ENCODE measurements at regions not wholly inside any gene's neighbourhood (a gene's known extent, or its start where the extent isn't known, plus 50 kb on each side); places are given as distances from the start of the nearest gene placed in this dataset.

DNA sequence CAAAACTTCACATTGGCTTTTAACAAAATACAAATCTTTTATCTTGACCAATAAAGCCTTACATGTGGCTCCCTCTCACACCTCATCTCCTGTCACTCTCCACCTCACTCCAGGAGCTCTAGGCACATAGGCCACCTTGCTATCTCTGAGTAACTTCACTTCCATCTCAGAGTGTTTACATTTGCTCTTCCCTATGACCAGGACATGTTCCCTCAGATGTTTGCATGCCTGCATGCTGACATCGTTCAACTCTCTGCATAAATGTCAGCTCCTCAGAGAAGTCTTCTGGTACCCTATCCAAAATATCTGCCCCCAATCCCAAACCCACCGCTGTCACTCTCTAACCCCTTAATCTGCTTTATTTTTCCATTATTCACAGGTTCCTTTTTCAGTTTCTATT, 110.9 kb downstream of the TOMM20 start:
- no peak for TF ChIP-seq POLR2A (IDR thresholded peaks at IDR 0.05)
- TF ChIP-seq, protein P1, sequence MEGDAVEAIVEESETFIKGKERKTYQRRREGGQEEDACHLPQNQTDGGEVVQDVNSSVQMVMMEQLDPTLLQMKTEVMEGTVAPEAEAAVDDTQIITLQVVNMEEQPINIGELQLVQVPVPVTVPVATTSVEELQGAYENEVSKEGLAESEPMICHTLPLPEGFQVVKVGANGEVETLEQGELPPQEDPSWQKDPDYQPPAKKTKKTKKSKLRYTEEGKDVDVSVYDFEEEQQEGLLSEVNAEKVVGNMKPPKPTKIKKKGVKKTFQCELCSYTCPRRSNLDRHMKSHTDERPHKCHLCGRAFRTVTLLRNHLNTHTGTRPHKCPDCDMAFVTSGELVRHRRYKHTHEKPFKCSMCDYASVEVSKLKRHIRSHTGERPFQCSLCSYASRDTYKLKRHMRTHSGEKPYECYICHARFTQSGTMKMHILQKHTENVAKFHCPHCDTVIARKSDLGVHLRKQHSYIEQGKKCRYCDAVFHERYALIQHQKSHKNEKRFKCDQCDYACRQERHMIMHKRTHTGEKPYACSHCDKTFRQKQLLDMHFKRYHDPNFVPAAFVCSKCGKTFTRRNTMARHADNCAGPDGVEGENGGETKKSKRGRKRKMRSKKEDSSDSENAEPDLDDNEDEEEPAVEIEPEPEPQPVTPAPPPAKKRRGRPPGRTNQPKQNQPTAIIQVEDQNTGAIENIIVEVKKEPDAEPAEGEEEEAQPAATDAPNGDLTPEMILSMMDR (IDR thresholded peaks at IDR 0.05), result no peak
- no peak overlapping the region for H3K27ac ChIP-seq
- no peak overlapping the region for H3K4me3 ChIP-seq
- no peaks in the 10 kb centered on the region for H3K27me3 ChIP-seq
- H3K9me3 ChIP-seq, result no peaks in the 10 kb centered on the region
- DNase-seq, result peak in 1 of 3 donors; percentile 1
- H3K36me3 ChIP-seq, result no peaks in the 10 kb centered on the region
- peaks cover 0 to 7% (median 0%) of the 10 kb centered on the region in 4 donors for H3K4me1 ChIP-seq

DNA sequence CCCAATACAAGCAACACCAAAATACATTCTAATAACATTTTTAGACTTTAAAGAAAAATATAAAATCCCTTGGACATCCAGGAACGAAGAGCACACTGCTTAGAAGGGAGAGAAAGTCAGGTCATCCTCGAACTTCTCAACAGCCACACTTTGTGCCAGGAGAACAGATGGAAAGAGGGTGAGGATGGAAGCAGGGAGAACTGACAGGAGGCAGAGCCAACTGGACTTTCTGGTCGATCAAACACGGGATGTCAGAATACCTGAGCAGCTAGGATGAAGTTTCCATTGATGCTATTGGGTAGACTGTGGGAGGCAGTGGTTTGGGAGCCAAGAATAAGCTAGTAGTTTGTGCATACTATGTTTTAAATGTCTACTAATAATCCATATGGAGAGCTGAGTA, 111.4 kb downstream of the TOMM20 start:
- no peak for TF ChIP-seq POLR2A (IDR thresholded peaks at IDR 0.05)
- TF ChIP-seq, protein P1 (IDR thresholded peaks at IDR 0.05), result no peak
- no peak overlapping the region for H3K4me3 ChIP-seq
- peak in 1 of 3 donors; percentile 6 for DNase-seq
- H3K27me3 ChIP-seq, result no peaks in the 10 kb centered on the region
- peaks cover 0 to 4% (median 4%) of the 10 kb centered on the region in 4 donors for H3K4me1 ChIP-seq
- H3K9me3 ChIP-seq, result no peaks in the 10 kb centered on the region
- H3K27ac ChIP-seq, result no peak overlapping the region
- no peaks in the 10 kb centered on the region for H3K36me3 ChIP-seq

DNA sequence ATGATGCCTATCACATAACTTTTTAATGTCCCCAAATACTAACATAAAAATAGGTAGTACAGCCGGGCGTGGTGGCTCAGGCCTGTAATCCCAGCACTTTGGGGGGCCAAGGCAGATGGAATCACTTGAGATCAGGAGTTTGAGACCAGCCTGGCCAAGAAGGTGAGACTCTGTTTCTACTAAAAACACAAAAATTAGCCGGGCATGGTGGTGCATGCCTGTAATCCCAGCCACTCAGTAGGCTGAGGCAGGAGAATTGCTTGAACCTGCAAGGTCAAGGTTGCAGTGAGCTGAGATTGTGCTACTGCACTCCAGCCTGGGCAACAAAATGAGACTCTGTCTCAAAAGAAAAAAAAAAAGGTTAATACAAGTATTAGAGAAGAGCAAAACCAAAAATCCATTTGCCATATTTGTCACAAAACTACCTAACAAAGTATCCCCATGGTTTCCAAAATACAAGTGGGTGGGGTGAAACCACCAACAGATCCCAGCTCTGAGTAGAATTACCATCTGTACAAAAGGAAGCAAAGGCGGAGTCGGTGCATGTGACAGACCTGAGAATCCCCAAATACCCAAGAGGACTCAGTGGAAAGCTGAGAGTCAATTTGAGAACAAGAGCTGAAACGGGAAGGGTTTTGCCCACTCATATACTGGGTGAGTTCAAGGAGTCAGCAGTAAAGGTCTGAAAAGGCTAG, 113.2 kb downstream of the TOMM20 start:
- peak overlapping the region in 1 of 4 donors; percentile 8 for H3K27ac ChIP-seq
- H3K4me1 ChIP-seq, result peaks cover 0 to 11% (median 5%) of the 10 kb centered on the region in 4 donors
- H3K9me3 ChIP-seq, result no peaks in the 10 kb centered on the region
- H3K4me3 ChIP-seq, result no peak overlapping the region
- DNase-seq, result peak in 2 of 3 donors; percentile 20 to 41
- TF ChIP-seq POLR2A (IDR thresholded peaks at IDR 0.05), result no peak
- TF ChIP-seq, protein P1 (IDR thresholded peaks at IDR 0.05), result no peak
- H3K27me3 ChIP-seq, result no peaks in the 10 kb centered on the region
- H3K36me3 ChIP-seq, result no peaks in the 10 kb centered on the region

DNA sequence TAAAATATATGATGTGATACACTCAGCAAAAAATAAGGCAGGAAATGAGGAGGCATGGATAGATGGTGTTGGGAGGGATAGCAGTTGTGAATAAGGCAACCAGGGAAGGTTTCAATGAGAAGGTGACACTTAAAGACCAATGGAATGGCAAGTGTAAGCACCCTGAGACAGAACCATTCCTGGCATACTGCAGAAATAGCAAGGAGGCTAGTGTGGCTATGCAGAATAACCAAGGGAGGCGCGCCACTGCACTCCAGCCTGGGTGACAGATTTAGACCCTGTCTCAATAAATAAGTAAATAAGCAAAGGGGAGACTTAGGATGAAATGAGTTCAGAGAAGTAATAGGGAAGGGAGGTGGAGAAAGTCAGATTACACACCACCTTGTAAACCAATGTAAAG, 113.9 kb downstream of the TOMM20 start:
- no peak for TF ChIP-seq POLR2A (IDR thresholded peaks at IDR 0.05)
- TF ChIP-seq, protein P1 (IDR thresholded peaks at IDR 0.05), result no peak
- peak in 1 of 3 donors; percentile 6 for DNase-seq

DNA sequence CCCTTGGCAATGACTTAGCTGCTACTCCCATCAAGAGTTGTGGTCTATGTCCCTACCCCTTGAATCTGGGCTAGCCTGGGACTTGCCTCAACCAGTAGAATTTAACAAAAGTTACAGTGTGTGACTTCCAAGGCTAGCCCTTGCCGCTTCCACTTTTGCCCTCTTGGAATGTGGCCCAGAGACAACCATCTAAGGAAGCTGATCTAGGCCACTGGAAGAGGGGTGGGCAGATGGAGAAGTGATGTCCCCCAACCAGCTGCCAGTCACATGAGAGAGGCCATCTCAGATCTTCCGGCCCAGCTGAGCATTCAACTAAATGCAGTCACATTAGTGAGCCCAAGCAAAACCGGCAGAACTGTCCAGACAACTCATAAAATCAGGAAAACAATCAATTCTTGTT, 115.1 kb downstream of the TOMM20 start:
- DNase-seq, result peak in 1 of 3 donors; percentile 50
- Histone ChIP-seq H3K4me3 (no peak overlapping the region), H3K36me3 (no peaks in the 10 kb centered on the region), H3K27me3 (no peaks in the 10 kb centered on the region), H3K9me3 (no peaks in the 10 kb centered on the region), H3K4me1 (peaks cover 0 to 11% (median 5%) of the 10 kb centered on the region in 4 donors), H3K27ac (no peak overlapping the region)
- no peak for TF ChIP-seq POLR2A (IDR thresholded peaks at IDR 0.05)
- TF ChIP-seq, protein P1 (IDR thresholded peaks at IDR 0.05), result no peak

More for the DNA sequence above, 113.9 kb downstream of the TOMM20 start:
- Histone ChIP-seq H3K4me1 (peaks cover 0 to 11% (median 5%) of the 10 kb centered on the region in 4 donors), H3K27me3 (no peaks in the 10 kb centered on the region), H3K27ac (no peak overlapping the region), H3K9me3 (no peaks in the 10 kb centered on the region), H3K36me3 (no peaks in the 10 kb centered on the region), H3K4me3 (no peak overlapping the region)
